GM18502 (cell line): ENCODE measurements at regions not wholly inside any gene's neighbourhood (a gene's known extent, or its start where the extent isn't known, plus 50 kb on each side); places are given as distances from the start of the nearest gene placed in this dataset.
"Not testable (repeated sequence)": the region's sequence is repeated elsewhere in the genome, so short reads cannot be mapped to it uniquely, and the experiment has no call there.

ENCODE experiments used
- ATAC-seq: cut with Tn5 transposase; IDR thresholded peaks from one replicate; pipeline ENCODE4 v1.9.1; 2021; ENCODE audit warnings: mild to moderate bottlenecking; ENCODE audit not compliant: unreplicated experiment, poor library complexity

DNA sequence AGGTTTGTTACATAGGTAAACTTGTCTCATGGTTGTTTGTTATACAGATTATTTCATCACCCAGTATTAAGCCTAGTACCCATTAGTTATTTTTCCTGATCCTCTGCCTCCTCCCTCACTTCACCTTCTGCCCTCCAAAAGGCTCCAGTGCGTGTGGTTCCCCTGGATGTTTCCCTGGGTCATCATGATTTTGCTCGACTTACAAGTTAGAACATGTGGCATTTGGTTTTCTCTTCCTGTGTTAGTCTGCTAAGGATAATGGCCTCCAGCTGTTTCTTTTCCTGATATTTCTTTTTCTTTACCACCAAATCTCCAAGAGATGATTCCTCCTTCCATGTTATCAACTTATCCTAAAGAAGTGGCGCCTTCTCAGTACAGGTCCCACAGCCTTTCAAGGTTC is 543.1 kb upstream of the ADGRL3 start:
- no peak for ATAC-seq

DNA sequence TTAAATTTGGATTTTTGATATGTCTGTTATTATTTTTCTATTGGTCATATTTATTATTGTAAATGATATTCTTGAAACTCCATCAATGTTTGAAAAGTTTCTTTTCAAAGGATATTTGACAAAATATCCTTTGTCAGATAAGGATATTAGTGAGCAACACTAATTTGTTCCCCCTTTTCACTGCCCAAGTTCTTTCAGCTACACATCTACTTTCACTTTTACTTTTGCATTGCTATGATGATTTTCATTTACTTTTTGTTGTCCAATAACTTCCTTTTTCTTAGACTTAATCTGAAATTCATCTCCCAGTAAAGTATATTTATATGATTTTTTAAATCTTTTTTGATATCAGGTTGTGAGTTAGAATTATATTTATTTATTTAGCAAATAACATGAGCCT is 542.3 kb upstream of the ADGRL3 start:
- no peak for ATAC-seq

DNA sequence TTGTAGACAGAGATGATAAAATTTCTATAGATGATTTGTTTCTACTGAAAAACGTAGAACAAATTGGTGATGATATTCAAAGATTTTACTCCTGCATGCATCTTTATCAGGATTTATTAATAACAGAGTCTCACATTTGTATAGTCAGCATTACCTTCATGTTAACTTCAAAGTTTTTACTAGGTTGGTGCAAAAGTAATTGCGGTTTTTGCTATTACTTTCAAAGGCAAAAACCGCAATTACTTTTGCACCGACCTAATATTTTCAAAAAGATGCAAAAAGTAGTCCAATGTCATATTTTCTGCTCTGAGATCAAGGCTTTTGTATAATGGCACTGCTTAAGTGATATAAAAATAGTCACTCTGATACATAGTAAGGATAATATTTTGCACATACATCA is 536.4 kb upstream of the ADGRL3 start:
- no peak for ATAC-seq

DNA sequence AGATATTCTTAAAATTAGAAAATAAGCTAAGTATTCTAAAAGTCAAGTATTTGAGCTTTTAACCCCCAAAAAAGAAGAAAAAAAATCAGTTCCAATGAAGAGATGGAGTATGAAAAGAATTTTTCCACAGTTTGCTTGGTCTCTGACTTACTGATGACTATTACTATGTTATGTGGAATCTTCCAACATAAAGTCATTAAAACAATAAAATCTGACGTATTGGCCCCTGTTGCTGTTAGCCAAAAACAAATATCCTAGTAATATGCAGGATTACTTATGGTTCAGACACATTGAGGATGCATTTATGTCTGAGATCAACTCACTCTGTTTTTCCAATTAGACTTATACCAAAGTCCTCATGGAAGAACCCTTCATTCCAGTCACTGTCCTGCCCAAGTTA is 517.2 kb upstream of the ADGRL3 start:
- no peak for ATAC-seq

DNA sequence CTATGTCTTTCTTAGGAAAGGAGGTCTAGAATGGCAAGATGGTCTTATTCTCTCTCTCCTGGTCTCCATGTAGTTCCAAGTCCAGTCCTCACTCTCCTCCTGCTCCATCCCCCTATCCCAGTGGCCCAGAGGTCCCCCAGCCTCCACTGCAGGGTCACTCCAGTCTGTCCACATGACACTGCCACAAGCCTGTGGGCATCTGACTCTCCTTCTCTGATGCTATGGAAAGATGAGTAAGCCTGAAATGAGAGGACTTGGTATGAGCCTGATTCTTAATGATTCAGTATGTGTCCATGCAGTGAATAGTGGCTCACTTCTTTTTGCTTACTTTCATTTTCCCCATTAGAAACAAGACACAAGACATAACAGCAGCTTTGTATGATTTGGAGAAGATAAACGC is 516.8 kb upstream of the ADGRL3 start:
- no peak for ATAC-seq

DNA sequence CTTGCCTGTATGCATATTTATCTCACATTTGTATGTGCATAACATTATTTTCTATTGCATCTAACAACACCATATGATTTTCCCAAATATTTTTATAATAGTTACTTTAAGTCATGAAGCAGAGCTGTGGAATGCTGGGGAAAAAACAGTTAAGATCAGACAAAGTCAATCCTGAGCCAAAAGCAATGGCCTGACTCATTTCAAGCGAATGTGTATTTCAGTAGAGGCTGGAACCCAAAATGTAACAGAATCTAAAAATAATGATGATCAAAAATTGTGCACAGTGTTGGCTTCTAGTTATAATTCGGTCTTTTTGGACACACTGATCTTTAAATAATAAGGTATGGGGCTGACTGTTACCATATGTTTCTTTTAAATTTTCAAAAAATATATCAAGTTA is 516.2 kb upstream of the ADGRL3 start:
- no peak for ATAC-seq

DNA sequence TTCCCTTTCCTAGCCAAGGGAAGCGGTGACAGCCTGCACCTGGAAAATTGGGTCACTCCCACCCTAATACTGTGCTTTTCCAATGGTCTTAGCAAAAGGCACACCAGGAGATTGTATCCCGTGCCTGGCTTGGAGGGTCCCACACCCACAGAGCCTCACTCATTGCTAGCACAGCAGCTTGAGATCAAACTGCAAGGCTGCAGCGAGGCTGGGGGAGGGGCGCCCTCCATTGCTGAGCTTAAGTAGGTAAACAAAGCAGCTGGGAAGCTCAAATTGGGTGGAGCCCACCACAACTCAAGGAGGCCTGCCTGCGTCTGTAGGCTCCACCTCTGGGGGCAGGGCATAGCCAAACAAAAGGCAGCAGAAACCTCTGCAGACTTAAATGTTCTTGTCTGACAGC is 504.1 kb upstream of the ADGRL3 start:
- not testable (repeated sequence) for ATAC-seq

DNA sequence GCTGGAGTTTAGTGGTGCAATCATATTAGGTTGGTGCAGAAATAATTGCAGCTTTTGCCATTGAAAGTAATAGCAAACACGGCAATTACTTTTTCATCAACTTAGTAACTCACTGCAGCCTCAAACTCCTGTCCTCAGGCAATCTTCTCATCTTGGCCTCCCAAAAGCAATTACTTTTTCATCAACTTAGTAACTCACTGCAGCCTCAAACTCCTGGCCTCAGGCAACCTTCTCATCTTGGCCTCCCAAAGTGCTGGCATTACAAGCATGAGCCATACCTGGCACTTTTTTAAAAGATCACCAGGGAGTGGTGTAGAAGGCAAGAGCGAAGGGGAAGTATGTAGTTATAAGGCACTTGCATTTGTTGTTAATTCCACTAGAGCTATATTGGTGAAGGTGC is 491.1 kb upstream of the ADGRL3 start:
- ATAC-seq: no peak

DNA sequence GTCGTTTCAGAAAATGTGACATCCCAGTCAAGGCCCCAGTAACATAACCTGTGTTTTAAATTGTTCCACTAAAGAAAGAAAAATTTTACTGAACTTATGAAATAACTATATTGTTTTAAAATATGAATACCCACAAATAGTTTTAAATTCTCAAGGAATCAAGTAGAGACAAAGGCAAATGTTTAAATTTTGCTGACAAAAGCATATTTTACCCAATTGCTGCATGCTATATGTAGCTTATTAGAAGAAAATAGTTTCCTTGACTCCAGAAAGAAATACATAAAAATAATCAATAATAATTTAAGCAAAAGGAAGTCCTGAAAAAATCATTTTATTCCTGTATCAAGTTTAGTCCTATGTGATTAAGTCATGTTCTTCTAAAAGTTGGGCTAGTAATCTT is 481.3 kb upstream of the ADGRL3 start:
- ATAC-seq: no peak

DNA sequence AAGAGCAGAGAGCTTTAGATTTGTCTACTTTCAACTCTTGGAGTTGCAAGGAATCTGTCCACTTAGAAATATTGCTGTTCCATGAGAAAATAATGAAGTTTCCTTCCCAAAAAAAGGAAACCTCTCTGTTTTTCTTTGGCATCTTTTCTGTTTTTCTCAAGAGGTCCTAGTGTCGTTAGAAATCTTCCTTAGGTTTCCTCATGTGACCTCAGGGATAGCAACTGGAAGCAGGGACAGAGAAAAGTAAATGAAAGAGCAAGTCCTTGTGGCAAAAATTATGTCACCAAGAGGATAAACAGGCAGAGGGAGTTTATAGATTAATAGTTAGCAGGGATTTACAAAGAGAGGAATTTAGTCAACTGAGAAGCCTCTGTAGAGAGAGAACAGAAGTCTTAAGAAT is 478.4 kb upstream of the ADGRL3 start:
- no peak for ATAC-seq

DNA sequence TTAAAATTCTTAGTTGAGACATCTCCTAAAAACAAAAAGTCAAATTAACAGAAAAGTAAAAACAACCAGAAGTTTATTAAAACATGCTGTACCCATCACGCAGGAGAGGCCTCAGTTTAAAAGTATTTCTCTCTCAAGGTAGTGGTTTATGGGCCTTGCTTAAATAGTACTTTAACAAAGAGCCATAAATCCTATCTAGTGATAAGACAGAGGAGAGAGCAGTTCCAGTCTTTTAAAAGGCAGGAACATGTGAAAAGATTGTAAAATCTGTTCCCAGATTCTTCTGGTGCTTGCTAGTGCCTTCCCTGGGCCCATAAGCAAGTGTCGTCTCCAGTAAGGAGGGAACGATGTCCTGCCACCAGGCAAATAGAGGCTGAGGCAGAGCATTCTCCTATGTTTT is 476.3 kb upstream of the ADGRL3 start:
- no peak for ATAC-seq

DNA sequence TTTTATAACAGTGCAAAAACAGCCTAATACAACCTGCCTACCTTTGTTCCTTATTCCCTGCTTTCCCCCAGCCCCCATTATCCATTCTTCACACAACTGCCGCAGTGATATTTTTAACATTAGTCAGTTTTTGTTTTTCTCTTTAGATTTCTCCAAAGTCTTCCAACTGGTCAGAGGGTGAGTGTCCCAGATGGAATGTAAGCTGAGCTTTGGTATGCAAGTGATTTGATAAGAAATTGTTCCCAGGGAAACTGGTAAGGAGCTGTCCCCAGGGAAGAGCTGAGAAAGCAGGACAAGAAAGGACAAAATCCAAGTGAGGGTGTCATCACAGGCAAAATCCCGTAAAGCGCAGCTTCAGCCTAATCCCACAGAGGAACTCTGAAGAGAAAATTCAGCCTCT is 475.5 kb upstream of the ADGRL3 start:
- ATAC-seq: no peak

DNA sequence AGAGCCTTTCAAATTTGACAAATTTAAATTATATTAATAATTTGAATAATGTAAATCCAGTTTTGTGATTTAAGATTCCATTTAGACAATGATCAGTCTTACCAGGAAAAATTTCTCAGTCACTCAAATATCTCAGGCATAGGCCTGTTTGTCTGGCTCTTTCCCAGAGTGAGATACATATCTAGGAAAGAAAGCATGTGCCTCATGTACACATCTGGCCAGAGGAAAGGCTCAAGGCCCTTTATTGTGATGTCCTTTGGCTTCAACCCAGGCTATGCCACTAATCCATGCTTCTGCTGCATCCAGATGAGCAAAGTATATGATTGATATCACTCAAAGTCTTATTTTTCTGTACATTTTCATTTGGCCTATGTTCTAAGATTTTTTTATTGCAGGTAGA is 473.3 kb upstream of the ADGRL3 start:
- no peak for ATAC-seq

DNA sequence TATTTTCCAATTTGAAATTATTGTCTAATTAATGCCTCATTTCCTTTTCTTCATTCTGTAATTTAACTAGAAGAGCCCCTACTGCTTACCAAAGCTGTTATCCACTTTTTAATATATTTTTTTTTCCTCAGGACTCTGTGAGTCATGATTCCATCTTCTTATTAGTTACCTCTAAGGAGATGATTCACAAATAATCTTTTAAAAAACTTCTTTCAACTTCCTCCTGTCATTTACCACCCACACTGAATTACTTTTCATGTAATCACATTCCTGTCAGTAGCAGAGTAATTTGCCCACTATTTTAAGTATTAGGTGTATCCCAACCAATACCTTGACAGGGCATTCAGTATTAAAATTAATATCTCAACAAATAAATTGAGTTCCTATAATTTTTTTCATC is 470.9 kb upstream of the ADGRL3 start:
- ATAC-seq: no peak

DNA sequence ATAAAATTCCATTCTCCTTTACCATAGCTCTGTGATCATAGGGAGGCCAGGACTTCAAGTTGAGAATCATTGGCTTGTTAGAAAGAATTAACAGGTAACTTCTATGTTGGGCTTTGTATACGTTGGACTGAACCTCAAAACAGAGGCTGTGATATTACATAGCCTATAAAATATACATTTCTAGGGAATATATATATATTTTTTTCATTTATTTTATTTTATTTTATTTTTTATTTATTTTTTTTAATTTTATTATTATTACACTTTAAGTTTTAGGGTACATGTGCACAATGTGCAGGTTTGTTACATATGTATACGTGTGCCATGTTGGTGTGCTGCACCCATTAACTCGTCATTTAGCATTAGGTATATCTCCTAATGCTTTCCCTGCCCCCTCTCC is 470.4 kb upstream of the ADGRL3 start:
- ATAC-seq: not testable (repeated sequence)

DNA sequence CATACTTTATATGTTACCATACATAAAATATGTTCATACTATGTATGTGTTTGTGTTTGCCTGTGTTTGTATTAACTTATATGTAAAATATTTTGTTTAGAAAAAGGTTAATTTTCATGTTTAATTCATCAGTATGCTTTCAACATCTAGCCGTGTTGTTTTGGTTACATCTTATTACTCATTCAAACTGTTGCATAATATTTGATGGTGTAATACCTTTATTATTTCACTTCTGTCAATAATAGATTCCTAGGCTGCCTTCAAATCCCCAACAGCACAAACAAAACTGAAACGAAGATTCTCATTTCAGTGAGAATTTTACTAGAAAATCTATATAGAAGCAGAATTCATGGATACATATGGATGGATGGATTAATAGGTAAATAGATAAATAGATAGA is 462.3 kb upstream of the ADGRL3 start:
- ATAC-seq: no peak

DNA sequence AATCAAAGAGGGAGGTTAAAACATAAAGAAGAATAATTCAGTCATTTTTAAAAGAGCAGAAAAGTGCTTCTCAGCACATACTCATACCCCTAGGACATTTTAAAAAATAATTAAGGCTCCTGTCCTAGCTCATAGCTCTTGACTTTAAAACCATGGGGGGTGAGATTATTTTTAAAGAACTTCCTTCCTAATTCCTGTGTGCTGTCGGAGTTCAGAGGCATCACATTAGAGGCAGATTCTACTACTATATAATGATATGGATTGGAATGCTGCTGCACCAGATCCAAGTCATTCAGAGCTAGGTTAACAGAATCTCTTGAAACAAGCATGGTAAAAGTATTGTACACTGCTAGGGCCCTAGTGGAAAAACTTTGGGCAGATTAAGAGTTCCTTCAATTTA is 456.5 kb upstream of the ADGRL3 start:
- ATAC-seq: no peak

DNA sequence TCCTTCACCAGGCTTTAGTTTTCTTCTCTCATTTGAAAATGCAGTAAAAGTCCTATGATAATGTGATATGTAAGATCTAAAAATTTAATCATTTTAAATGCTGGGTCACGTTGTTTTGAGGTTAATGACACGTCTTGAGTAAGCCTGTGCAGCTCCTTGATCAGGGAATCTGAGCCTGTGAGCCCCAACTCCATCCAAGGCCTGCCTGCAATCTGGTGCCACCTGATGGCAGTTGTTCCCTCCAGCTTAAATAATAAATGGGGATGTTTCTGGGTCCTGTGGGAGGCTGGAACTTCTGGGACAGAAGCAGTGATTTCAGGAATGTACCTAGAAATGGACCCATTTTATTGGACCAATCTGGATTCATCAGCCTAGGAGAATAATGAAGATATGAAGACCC is 455.4 kb upstream of the ADGRL3 start:
- no peak for ATAC-seq

DNA sequence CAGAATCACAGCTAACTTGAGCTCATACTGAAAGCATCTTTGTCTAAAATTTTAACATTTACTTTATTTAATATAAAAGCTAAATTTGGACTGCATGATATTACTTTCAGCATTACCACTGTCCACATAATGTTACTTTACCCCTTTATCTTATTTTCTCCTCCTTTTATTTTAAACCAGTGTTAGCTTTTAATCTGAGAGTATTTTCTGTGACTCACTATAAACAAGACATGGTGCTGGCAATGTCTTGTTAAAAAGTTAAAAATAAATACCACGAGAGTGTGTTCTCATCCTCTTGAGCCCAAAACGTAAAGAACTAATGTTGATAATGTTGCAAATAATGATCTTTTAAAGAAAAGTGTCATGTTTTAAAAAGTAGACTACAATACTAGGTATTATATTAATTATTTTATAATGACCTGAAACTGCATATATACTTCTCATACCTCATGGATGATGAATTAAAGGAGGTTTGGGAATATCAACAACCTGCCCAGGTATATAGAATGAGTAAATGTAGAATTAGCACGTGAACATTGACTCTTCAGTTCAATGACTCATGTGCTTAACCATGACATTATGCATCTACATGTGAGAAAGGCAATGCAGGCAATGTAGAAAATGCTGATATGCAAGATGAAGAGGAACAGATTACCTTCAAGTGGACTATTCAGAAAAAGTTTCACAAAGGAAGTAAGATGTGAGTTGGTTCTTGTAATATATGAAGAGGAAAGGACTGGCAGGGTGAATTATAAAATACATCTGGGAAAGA is 454.1 kb upstream of the ADGRL3 start:
- no peak for ATAC-seq

DNA sequence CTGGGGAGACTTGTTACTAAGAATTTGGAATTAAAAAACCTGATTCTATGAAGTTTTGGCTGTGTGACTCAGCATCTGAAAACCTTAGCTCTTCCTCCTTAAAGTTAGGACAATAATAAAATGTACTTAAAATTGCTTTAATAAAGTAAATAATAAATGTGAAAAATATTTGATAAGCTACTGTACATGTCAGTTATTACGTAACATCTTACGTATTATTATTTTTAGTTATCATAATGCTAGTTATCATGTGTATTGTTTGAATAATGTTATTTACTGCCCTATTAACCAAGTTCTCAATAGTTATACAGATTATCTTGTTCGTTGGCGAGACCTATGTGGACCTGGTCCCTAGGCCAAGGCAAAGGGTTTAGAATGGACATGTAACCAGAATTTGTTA is 449.2 kb upstream of the ADGRL3 start:
- no peak for ATAC-seq

DNA sequence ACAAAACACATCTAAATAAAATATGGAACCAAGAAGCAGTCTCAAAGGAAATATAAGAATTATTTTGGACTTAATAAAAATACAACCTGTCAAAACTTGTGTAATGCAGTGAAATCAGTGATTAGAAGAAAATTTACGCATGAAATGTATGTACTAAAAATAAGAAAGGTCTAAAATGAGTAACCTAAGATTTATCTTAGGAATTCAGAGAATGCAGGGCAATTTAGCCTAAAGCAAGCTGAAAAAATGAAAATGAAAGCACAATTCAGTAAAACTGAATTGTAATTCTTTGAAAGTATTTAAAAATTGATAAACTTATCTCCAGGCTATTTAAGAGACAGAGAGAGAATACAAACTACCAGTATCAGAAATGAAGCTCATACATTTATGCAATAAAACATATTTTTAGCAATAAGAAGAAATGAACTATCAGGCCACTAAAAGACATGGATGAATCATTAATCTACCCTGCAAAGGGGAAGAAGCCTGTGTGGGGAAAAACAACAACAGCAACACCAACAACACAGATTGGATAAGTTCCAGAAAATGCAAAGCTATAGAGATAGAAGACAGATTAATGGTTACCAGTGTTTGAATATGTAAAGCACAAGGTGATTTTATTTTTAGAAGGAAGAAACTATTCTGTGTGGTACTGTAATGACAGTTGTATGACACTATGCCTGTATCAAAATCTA is 442.0 kb upstream of the ADGRL3 start:
- no peak for ATAC-seq
